GM12878 (cell line): ENCODE measurements at regions not wholly inside any gene's neighbourhood (a gene's known extent, or its start where the extent isn't known, plus 50 kb on each side); places are given as distances from the start of the nearest gene placed in this dataset.

Experiments used
- ATF2 ChIP-seq: IDR thresholded peaks from 2 replicates; pipeline ENCODE4 v1.6.1; 2012; ENCODE audit warnings: low read length, inconsistent platforms
- RAD21 ChIP-seq: IDR thresholded peaks from 2 replicates; pipeline ENCODE4 v1.6.1; 2011; ENCODE audit warnings: mild to moderate bottlenecking, low read depth, low read length, moderate library complexity; ENCODE audit not compliant: insufficient read depth
- SMAD1 ChIP-seq: fragments of 450-650 bp; IDR thresholded peaks from 2 replicates; pipeline ENCODE4 v1.6.1; 2018; ENCODE audit warnings: mild to moderate bottlenecking, low read depth; ENCODE audit not compliant: partially characterized antibody

DNA sequence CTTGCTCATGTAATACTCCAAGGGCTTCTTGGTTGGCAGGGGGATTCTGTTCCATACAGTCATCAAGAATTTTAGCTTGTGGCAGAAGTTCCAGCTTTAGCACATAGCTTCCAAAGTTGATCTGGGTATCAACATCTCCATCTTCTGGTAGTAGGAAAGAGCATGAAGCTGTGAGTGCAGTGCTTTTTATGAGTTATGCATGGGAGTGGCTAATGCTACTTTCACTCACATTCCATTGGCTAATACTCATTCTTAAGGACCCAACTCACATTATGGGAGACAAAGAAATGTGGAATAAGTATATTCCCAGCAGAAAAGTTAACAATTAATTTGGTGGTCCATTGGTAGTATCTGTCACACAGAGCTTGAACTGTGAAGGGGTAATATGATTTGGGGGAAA, 194.2 kb upstream of the CHD1 start:
- TF ChIP-seq RAD21 = no peak
- TF ChIP-seq SMAD1 = no peak
- no peak for TF ChIP-seq ATF2
